Suprapubic skin (tissue), 4 donors: ENCODE measurements at regions not wholly inside any gene's neighbourhood (a gene's known extent, or its start where the extent isn't known, plus 50 kb on each side); places are given as distances from the start of the nearest gene placed in this dataset.

Experiments used
- DNase-seq, 2 donors: peaks; one replicate each; pipeline ENCODE4 v3.0.0-alpha.2; 2019; ENCODE audit warnings: low spot score in 2 of 2
- H3K27ac ChIP-seq: fragments of 200-600 bp; sonication (generic); one replicate; pipeline ENCODE4 v1.5.1; 2019
- H3K27me3 ChIP-seq: fragments of 200-600 bp; sonication (generic); one replicate; pipeline ENCODE4 v1.5.1; 2019
- H3K36me3 ChIP-seq: fragments of 200-600 bp; sonication (generic); one replicate; pipeline ENCODE4 v1.5.1; 2019
- H3K4me1 ChIP-seq: fragments of 200-600 bp; sonication (generic); one replicate; pipeline ENCODE4 v1.5.1; 2019
- H3K4me3 ChIP-seq: fragments of 200-600 bp; sonication (generic); one replicate; pipeline ENCODE4 v1.5.1; 2019; ENCODE audit warnings: mild to moderate bottlenecking
- H3K9me3 ChIP-seq: fragments of 200-600 bp; sonication (generic); one replicate; pipeline ENCODE4 v1.5.1; 2019
- CTCF ChIP-seq, 2 donors: fragments of 200-600 bp in 1 of 2; fragments of 450-650 bp in 1 of 2; sonication (generic) in 1 of 2; IDR thresholded peaks; one replicate each; pipeline ENCODE4 v1.5.1; 2016 to 2019; ENCODE audit warnings: antibody characterized with exemption in 2 of 2, mild to moderate bottlenecking in 1 of 2, moderate library complexity in 1 of 2
- EP300 ChIP-seq: sonication (generic); formaldehyde crosslinking; IDR thresholded peaks from one replicate; pipeline ENCODE4 v1.6.1; 2017; ENCODE audit warnings: antibody characterized with exemption
- POLR2A ChIP-seq, 2 donors: fragments of 450-650 bp; IDR thresholded peaks; one replicate each; pipeline ENCODE4 v1.6.1; 2017; ENCODE audit warnings: antibody characterized with exemption in 2 of 2, mild to moderate bottlenecking in 2 of 2, moderate library complexity in 2 of 2
- POLR2AphosphoS5 ChIP-seq, 3 donors: sonication (generic); formaldehyde crosslinking; IDR thresholded peaks; one replicate each; pipeline ENCODE4 v1.6.1; 2017; ENCODE audit warnings: antibody characterized with exemption in 3 of 3
- WGBS: methylation state at CpG from one replicate; pipeline ENCODE4 v1.1.5; 2018; 5-methylcytosine and 5-hydroxymethylcytosine counted together

GRCh38 chr1:114209971-114210370 lies 56.3 kb upstream of the SYT6 start:
- no peak for TF ChIP-seq POLR2A (IDR thresholded peaks at IDR 0.05)
- no peak for TF ChIP-seq CTCF (IDR thresholded peaks at IDR 0.05)
- no peak for TF ChIP-seq EP300
- no peak for TF ChIP-seq POLR2AphosphoS5 (IDR thresholded peaks at IDR 0.05)
- Histone ChIP-seq H3K27ac (no peak overlapping the region), H3K4me1 (no peaks in the 10 kb centered on the region), H3K4me3 (no peak overlapping the region), H3K9me3 (no peaks in the 10 kb centered on the region), H3K27me3 (peaks cover 34% of the 10 kb centered on the region), H3K36me3 (no peaks in the 10 kb centered on the region)
- 87% methylated on average over 5 of the region's 5 CpGs for WGBS
- no peak for DNase-seq

GRCh38 chr1:114208714-114209113 lies 55.0 kb upstream of the SYT6 start:
- 49% methylated on average over 4 of the region's 4 CpGs for WGBS
- Histone ChIP-seq H3K27me3 (peaks cover 38% of the 10 kb centered on the region), H3K36me3 (no peaks in the 10 kb centered on the region), H3K4me1 (no peaks in the 10 kb centered on the region), H3K9me3 (no peaks in the 10 kb centered on the region), H3K4me3 (no peak overlapping the region), H3K27ac (no peak overlapping the region)
- no peak for TF ChIP-seq POLR2A (IDR thresholded peaks at IDR 0.05)
- no peak for TF ChIP-seq POLR2AphosphoS5 (IDR thresholded peaks at IDR 0.05)
- no peak for TF ChIP-seq EP300
- TF ChIP-seq CTCF (IDR thresholded peaks at IDR 0.05) = no peak
- DNase-seq = no peak

- Histone ChIP-seq H3K27me3 (peaks cover 41% of the 10 kb centered on the region), H3K27ac (no peak overlapping the region), H3K9me3 (no peaks in the 10 kb centered on the region), H3K4me3 (no peak overlapping the region), H3K36me3 (no peaks in the 10 kb centered on the region), H3K4me1 (no peaks in the 10 kb centered on the region)
- WGBS = 64% methylated on average over 4 of the region's 4 CpGs
- TF ChIP-seq POLR2AphosphoS5 (IDR thresholded peaks at IDR 0.05) = no peak
- TF ChIP-seq EP300 = no peak
- TF ChIP-seq POLR2A (IDR thresholded peaks at IDR 0.05) = no peak
- no peak for TF ChIP-seq CTCF (IDR thresholded peaks at IDR 0.05)
- DNase-seq = no peak
Measured at GRCh38 chr1:114208106-114208505, 54.4 kb upstream of the SYT6 start.

GRCh38 chr1:114207635-114208034 lies 54.0 kb upstream of the SYT6 start:
- Histone ChIP-seq H3K4me3 (no peak overlapping the region), H3K9me3 (no peaks in the 10 kb centered on the region), H3K27ac (no peak overlapping the region), H3K27me3 (peaks cover 41% of the 10 kb centered on the region), H3K4me1 (no peaks in the 10 kb centered on the region), H3K36me3 (no peaks in the 10 kb centered on the region)
- DNase-seq = no peak
- WGBS = 43% methylated on average over 10 of the region's 11 CpGs
- TF ChIP-seq POLR2A (IDR thresholded peaks at IDR 0.05) = no peak
- no peak for TF ChIP-seq EP300
- TF ChIP-seq CTCF (IDR thresholded peaks at IDR 0.05) = no peak
- TF ChIP-seq POLR2AphosphoS5 (IDR thresholded peaks at IDR 0.05) = no peak

GRCh38 chr1:114206392-114206791 lies 52.7 kb upstream of the SYT6 start:
- WGBS = 81% methylated on average over 7 of the region's 7 CpGs
- H3K4me3 ChIP-seq = no peak overlapping the region
- H3K27me3 ChIP-seq = peaks cover 45% of the 10 kb centered on the region
- no peak overlapping the region for H3K27ac ChIP-seq
- H3K4me1 ChIP-seq = no peaks in the 10 kb centered on the region
- no peak for TF ChIP-seq POLR2A (IDR thresholded peaks at IDR 0.05)
- TF ChIP-seq POLR2AphosphoS5 (IDR thresholded peaks at IDR 0.05) = no peak
- TF ChIP-seq EP300 = no peak
- no peak for TF ChIP-seq CTCF (IDR thresholded peaks at IDR 0.05)
- DNase-seq = no peak
- no peaks in the 10 kb centered on the region for H3K9me3 ChIP-seq
- no peaks in the 10 kb centered on the region for H3K36me3 ChIP-seq
